Activated naive CD8-positive, alpha-beta T cell treated with anti-CD3 and anti-CD28 coated beads, Interleukin-2, amount 50 U/mL, for 24 hours (primary cell): ENCODE measurements at regions not wholly inside any gene's neighbourhood (a gene's known extent, or its start where the extent isn't known, plus 50 kb on each side); places are given as distances from the start of the nearest gene placed in this dataset.

ENCODE experiments used
- ATAC-seq: fragments of 150-1000 bp; cut with Tn5 transposase; one replicate; pipeline ENCODE4 v1.10.0; 2021
- DNase-seq: peaks from one replicate; pipeline ENCODE4 v3.0.0; 2021
- H3K27ac Mint-ChIP-seq: one replicate; pipeline ENCODE4 v1.8.0; 2021; ENCODE audit warnings: mild to moderate bottlenecking, mixed read lengths
- H3K27me3 Mint-ChIP-seq: one replicate; pipeline ENCODE4 v1.8.0; 2021; ENCODE audit warnings: mixed read lengths
- H3K36me3 Mint-ChIP-seq: one replicate; pipeline ENCODE4 v1.8.0; 2021; ENCODE audit warnings: low read depth, mixed read lengths
- H3K4me1 Mint-ChIP-seq: one replicate; pipeline ENCODE4 v1.8.0; 2021; ENCODE audit warnings: mixed read lengths
- H3K4me3 Mint-ChIP-seq: one replicate; pipeline ENCODE4 v1.8.0; 2021; ENCODE audit warnings: mild to moderate bottlenecking, moderate library complexity, mixed read lengths
- H3K9me3 Mint-ChIP-seq: one replicate; pipeline ENCODE4 v1.8.0; 2021; ENCODE audit warnings: mixed read lengths

DNA sequence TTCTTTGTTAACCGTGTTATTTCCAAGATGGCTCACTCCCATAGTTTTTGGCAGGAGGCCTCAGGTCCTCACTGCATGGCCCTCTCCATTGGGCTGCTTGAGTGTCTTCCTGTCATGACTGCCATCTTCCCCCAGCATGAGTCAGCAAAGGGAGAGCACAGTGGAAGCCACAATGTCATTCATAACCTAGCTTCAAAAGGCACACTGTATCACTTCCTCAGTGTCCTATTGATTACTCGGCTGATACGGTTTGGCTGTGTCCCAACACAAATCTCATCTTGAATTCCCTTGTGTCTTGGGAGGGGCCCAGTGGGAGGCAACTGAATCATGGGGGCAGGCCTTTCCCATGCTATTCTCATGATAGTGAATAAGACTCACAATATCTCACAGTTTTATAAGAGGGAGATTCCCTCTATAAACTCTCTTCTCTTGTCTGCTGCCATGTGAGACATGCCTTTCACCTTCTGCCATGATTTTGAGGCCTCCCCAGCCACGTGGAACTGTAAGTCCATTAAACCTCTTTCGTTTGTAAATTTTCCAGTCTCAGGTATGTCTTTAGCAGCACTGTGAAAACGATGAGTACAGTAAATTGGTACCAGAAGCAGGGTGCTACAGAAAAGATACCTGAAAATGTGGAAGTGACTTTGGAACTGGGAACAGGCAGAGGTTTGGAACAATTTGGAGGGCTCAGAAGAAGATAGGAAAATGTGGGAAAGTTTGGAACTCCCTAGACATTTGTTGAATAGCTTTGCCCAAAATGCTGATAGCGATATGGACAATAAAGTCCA is 106.5 kb downstream of the PRLHR start:
- Mint-ChIP-seq H3K9me3 (peaks cover 27% of the 10 kb centered on the region), H3K36me3 (no peaks in the 10 kb centered on the region), H3K27me3 (peaks cover 11% of the 10 kb centered on the region), H3K4me1 (no peaks in the 10 kb centered on the region), H3K4me3 (no peak overlapping the region), H3K27ac (no peak overlapping the region)
- DNase-seq (no peak), ATAC-seq (no peak)

DNA sequence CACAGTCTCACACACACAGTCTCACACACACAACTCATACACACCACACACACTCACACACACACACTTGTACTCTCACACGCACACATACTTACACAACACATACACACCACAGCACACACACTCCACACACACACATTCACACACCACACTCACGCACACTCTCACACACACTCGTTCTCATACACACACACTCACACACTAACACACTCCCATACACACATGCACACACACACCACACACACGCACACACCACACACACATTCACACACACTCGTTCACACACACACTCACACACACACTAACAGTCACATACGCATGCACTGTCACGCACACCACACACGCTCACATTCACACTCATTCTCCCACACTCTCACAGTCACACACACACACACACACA is 109.8 kb downstream of the PRLHR start:
- Mint-ChIP-seq H3K27ac (no peak overlapping the region), H3K4me1 (no peaks in the 10 kb centered on the region), H3K4me3 (no peak overlapping the region), H3K36me3 (no peaks in the 10 kb centered on the region), H3K9me3 (peaks cover 15% of the 10 kb centered on the region), H3K27me3 (peaks cover 13% of the 10 kb centered on the region)
- DNase-seq (no peak), ATAC-seq (no peak)

DNA sequence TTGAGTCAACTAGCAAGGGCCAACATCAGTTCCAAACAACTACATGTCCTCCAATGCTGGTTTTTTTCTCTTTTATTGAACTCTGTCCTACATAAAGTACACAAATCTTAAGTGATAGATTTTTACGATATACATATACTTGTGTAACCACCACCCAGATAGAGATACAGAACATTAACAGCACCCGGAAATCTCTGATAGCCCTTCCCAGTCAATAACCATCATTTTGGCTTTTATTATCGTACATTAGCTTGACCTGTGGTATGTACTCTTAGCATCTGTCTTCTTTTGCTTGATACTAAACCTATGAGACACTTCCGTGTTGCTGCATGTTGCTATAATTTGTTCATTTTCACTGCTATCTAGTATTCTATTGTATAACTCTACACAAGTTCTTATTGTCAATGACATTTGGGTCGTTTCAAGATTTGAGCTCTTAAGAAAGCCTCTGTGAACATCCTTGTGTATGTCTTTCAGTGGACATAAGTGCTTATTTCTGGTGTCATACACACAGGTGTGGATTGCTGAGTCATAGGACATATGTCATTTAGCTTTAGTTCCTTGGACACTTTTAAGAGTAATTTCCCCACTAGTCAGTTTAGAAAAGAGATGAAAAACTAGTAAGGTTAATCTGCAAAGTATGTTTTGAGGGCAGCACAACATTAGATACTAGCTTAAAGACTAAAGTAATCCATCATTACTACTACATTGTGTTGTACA is 111.1 kb downstream of the PRLHR start:
- H3K27ac Mint-ChIP-seq: no peak overlapping the region
- no peak overlapping the region for H3K4me3 Mint-ChIP-seq
- no peak for DNase-seq
- no peak for ATAC-seq
- no peaks in the 10 kb centered on the region for H3K36me3 Mint-ChIP-seq
- H3K9me3 Mint-ChIP-seq: peaks cover 12% of the 10 kb centered on the region
- H3K27me3 Mint-ChIP-seq: peaks cover 13% of the 10 kb centered on the region
- H3K4me1 Mint-ChIP-seq: no peaks in the 10 kb centered on the region

DNA sequence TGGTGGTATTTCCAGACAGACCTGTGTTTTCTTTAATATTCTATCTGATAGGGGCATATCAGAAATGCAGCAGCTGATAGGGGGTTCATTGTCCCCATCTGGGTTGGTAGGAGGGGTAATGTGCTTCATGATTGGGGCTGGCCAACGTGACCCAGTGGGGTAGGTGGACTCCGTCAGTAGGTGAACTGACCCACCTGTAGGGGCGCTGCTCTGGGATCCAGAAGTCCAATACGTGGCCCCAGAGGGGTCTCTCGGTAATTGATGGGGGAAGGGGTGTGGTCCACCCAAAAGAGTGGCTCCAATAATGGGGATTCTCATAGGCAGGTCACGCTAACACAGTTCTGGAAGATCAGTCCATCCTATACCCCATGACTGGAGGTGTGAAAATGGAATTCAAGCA is 112.0 kb downstream of the PRLHR start:
- no peak overlapping the region for H3K27ac Mint-ChIP-seq
- H3K4me1 Mint-ChIP-seq: no peaks in the 10 kb centered on the region
- H3K36me3 Mint-ChIP-seq: no peaks in the 10 kb centered on the region
- peaks cover 3% of the 10 kb centered on the region for H3K9me3 Mint-ChIP-seq
- no peak overlapping the region for H3K4me3 Mint-ChIP-seq
- H3K27me3 Mint-ChIP-seq: peaks cover 13% of the 10 kb centered on the region
- ATAC-seq (no peak), DNase-seq (no peak)

DNA sequence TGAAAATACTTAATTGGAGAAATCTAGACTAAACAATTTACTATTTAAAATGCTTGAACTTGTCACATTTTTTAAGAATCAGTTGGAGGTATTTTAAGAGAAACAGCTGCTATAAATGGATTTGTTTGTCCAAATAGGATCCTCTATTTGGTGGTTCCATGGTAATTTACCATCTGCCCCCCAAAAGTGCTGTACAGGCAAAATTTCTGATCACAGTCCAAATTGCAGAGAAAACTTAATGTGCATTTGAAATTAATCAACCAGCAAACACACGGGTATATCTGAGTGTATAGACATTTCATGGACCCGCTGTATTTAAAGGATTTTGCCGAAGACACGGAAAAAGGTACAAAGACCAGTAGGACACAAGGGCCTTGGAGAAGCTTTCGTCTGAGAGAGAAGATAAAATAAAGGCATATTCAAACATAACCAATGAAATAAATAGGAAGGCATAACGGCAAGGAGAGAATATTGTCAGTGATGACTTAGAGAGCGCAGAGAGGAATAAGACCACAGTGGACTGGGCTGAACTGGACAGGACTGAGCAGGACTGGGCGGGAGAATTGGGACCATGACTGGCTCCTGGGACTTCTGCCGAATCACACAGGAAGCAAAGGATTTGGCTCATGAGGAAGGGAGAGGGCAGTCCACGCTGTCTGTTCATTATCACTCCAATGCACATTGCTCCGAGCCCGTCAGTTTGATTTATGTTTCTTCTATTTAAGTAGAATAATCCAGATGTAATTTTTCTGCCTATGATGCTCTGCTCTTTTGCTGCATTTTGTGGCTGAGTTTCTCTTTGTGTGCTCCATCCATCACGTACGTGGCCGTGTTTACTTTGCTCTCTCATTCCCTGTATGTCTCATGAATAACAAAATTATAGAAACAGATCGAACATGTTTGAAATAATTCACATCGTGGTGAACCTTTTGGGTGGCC is 112.8 kb downstream of the PRLHR start:
- Mint-ChIP-seq H3K9me3 (peaks cover 3% of the 10 kb centered on the region), H3K27me3 (peaks cover 13% of the 10 kb centered on the region), H3K27ac (no peak overlapping the region), H3K4me3 (no peak overlapping the region), H3K4me1 (no peaks in the 10 kb centered on the region), H3K36me3 (no peaks in the 10 kb centered on the region)
- DNase-seq: no peak
- no peak for ATAC-seq

DNA sequence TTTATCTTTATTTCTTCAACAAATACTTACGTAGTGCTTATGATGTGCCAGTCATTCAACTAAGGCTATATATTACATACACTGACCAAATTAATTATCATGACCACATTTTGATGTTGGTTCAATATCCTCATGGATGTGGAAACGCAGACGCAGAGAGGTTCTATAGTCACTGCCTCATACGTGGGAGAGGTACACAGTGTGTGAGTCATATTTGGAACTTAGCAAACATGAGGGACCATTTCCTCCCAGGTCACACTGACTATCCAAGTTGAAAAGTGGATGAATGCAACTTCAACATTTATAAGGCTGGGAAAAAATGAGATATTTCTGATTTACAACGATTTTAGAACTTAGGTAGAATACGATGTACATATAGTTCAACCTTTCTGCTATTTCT is 113.6 kb downstream of the PRLHR start:
- Mint-ChIP-seq H3K27me3 (peaks cover 13% of the 10 kb centered on the region), H3K36me3 (no peaks in the 10 kb centered on the region), H3K9me3 (peaks cover 3% of the 10 kb centered on the region), H3K4me1 (no peaks in the 10 kb centered on the region), H3K27ac (no peak overlapping the region), H3K4me3 (no peak overlapping the region)
- DNase-seq (no peak), ATAC-seq (no peak)

DNA sequence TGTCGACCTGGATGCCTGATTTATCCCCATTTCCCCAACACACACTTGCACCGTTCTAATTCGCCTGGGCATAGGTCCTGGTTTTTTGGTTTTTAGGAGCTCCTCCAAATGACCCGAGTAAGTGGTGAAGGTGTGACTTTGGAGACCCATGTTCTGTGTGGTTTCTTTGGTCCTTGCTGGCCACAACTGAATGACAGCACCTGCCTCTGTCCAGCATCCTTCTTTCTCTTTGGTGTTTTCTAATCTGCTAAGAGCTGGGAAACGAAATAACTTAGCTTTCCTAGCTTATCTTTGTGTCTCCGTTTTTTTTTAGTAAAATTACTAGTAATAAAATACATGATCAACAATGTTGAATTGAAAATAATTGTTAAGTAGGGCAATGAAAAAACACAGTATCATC is 120.2 kb downstream of the PRLHR start:
- no peak overlapping the region for H3K27ac Mint-ChIP-seq
- H3K9me3 Mint-ChIP-seq: peaks cover 3% of the 10 kb centered on the region
- DNase-seq (no peak), ATAC-seq (no peak)
- H3K36me3 Mint-ChIP-seq: no peaks in the 10 kb centered on the region
- peaks cover 22% of the 10 kb centered on the region for H3K27me3 Mint-ChIP-seq
- no peak overlapping the region for H3K4me3 Mint-ChIP-seq
- no peaks in the 10 kb centered on the region for H3K4me1 Mint-ChIP-seq

DNA sequence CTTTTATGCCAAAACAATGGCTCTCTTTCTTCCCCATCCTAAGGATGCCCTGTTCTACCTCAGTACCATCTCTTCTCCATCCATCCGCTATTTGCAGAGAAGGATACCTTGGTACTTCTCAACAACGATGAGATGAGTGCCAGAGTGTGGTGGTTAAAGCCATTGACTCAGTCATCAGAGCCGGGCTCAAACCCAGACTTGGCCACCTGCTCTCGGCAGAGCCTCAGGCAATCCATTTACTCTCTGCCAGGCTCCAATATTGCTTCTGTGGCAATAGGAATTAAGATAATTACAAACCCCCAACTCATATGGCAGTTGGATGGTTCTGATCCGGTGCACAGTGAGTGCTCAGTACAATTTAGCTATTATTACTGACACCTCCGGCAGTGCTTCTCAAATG is 121.3 kb downstream of the PRLHR start:
- H3K4me1 Mint-ChIP-seq: no peaks in the 10 kb centered on the region

DNA sequence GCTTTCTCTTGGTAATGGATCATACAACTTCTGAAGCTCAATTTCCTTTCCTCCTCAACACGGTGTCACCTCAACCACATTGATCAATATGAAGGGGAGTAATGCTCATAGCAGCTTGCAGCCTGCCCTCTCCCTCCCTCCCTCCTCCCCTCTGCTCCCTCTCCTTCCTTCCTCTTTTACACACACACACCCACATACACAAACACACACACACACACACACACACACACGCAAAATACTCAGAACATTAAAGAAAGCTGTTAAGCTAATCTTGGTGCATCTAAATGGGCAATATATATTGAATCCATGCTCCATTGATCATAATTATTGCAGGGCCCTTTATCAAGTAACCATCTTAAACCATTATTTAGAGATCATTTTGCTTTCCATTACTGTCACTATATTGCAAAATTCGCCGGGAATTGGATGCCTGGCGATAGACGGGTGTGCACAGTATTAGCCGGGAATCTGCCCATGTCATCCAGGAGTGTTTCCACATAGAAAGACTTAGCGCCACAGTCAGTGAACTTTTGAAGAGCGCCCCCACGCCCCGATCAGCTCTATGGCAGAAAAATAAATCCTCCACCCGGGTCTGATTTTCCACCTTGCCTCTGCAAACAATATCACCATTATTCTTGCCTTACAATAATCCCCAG is 122.0 kb downstream of the PRLHR start:
- no peaks in the 10 kb centered on the region for H3K4me1 Mint-ChIP-seq

More for the DNA sequence above, 121.3 kb downstream of the PRLHR start:
- Mint-ChIP-seq H3K4me3 (no peak overlapping the region), H3K27me3 (peaks cover 28% of the 10 kb centered on the region), H3K27ac (no peak overlapping the region), H3K36me3 (no peaks in the 10 kb centered on the region), H3K9me3 (no peaks in the 10 kb centered on the region)
- ATAC-seq (no peak), DNase-seq (no peak)

DNA sequence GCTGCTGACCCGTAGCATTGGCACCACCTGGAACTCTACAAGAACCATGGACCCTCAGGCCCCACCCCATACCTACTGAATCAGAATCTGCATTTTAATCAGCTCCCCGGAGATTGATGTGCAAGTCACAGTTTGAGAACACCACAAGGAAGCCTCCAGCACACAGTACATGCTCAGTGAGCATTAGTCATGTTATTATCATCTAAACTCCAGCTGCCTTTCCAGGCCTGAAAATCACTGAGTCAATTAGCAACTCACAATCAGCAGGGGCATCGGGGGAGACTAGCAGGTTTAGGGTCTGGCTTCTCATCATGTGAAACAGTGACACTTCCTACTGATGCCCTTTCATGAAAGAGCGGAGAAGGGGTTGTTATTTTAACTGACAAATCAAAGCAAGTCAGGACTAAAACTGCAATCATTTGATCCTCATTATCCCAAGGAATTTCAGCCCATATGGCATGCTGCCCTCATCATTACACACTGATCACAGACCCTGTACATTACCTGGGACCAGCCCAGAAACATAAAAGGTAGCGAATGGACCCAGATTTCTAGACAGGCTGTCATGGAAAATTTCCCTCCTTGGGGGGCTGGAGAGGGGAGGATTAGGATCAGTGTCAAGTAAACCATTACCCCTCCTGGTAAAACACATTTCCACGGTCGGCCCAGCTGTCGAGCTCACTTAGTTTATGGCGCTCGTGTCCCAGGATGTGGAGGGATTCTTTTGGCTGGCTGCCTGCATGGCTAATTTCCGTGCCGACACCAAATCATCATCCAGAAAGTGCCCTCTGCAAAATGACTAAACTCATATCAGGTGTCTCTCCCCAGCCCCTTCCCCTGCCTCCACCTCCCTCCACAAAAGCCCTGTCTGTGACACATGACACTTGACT is 122.8 kb downstream of the PRLHR start:
- DNase-seq (no peak), ATAC-seq (no peak)
- Mint-ChIP-seq H3K9me3 (no peaks in the 10 kb centered on the region), H3K36me3 (no peaks in the 10 kb centered on the region), H3K27ac (no peak overlapping the region), H3K4me1 (no peaks in the 10 kb centered on the region), H3K27me3 (peaks cover 32% of the 10 kb centered on the region), H3K4me3 (no peak overlapping the region)

More for the DNA sequence above, 122.0 kb downstream of the PRLHR start:
- no peak overlapping the region for H3K4me3 Mint-ChIP-seq
- DNase-seq (no peak), ATAC-seq (no peak)
- H3K36me3 Mint-ChIP-seq: no peaks in the 10 kb centered on the region
- H3K27ac Mint-ChIP-seq: no peak overlapping the region
- peaks cover 32% of the 10 kb centered on the region for H3K27me3 Mint-ChIP-seq
- no peaks in the 10 kb centered on the region for H3K9me3 Mint-ChIP-seq

DNA sequence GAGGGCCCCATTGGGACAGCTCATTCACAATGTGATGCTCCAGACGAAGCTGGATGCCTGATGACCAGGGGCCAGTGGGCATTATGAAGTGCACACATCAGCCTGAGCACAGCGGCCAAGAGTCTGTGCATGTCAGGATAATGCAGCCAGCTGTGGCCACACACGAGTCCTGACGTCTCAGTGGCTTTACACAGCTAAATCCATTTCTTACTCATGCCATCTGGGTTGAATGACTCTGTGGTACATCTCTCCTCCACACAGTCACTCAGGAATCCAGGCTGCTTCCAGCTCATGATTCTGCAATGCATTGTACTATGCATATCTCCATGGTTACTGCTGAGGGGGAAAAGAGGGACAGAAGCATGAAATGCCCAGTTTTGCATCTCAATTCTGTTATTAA is 123.6 kb downstream of the PRLHR start:
- H3K4me1 Mint-ChIP-seq: no peaks in the 10 kb centered on the region
- DNase-seq (no peak), ATAC-seq (no peak)
- H3K27ac Mint-ChIP-seq: no peak overlapping the region
- no peaks in the 10 kb centered on the region for H3K36me3 Mint-ChIP-seq
- peaks cover 32% of the 10 kb centered on the region for H3K27me3 Mint-ChIP-seq
- H3K4me3 Mint-ChIP-seq: no peak overlapping the region
- no peaks in the 10 kb centered on the region for H3K9me3 Mint-ChIP-seq

DNA sequence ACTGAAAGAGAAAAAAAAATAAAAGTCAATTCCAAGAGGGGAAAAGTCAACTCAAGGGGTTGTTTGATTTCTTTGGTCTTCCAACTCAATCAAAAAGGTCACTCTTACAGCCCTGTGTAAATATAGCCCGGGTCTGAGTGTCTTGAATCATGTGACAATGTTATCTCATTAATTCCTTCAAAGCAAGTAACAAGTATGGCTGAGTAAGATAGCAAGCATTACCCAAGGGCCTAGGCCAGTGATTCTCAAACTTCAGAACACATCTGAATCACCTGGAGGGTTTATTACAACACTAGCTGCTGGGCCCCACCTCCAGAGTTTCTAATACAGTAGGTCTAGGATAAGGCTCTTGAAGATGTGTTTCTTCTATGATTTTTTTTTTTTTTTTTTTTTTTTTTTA is 125.0 kb downstream of the PRLHR start:
- Mint-ChIP-seq H3K9me3 (no peaks in the 10 kb centered on the region), H3K27ac (no peak overlapping the region), H3K4me1 (no peaks in the 10 kb centered on the region), H3K4me3 (no peak overlapping the region), H3K27me3 (peaks cover 29% of the 10 kb centered on the region), H3K36me3 (no peaks in the 10 kb centered on the region)
- no peak for DNase-seq
- ATAC-seq: no peak

DNA sequence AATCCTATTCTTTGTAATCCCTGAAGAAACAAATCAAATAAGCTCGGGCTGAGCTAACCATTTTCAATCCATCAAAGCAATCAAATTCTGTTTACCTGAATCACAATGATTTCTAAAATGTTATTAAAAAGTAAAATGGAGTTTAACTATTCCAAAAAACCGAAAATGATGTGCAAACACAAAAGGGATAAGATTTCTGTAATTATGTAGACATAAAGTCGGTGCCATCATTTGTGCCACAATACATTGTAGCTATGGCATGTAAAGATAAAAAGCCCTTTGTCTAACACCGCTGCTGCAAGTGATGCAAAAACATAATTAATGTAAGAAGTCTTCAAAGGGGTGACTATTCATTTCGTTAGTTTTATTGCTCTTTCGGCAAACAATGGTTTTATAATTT is 125.1 kb upstream of the FAM204A start:
- no peaks in the 10 kb centered on the region for H3K9me3 Mint-ChIP-seq
- H3K4me3 Mint-ChIP-seq: no peak overlapping the region
- peaks cover 24% of the 10 kb centered on the region for H3K27me3 Mint-ChIP-seq
- no peaks in the 10 kb centered on the region for H3K4me1 Mint-ChIP-seq
- DNase-seq (no peak), ATAC-seq (no peak)
- H3K27ac Mint-ChIP-seq: no peak overlapping the region
- H3K36me3 Mint-ChIP-seq: no peaks in the 10 kb centered on the region
